ENCODE measurements at regions not wholly inside any gene's neighbourhood (a gene's known extent, or its start where the extent isn't known, plus 50 kb on each side); places are given as distances from the start of the nearest gene placed in this dataset.

DNA sequence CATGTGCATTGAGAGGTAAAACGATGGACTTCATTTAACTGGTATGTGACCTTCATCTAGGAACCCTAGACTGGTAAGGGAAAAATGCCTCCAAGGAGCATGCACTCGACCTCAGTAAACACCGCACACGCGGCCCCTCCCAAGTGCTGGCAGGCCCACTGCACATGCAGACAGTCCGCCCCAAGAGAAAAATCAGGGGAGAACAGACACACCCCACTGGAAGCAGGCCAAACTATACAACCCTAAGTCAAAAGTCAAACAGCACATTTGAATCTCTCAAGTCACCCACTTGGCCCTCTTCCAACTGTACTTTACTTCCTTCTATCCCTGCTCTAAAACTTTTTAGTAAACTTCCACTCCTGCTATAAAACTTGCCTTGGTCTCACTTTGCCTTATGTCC, 250.1 kb upstream of the HES1 start:
- Histone ChIP-seq H3K4me3 (no peak overlapping the region), H3K27me3 (no peaks in the 10 kb centered on the region), H3K4me1 (no peaks in the 10 kb centered on the region), H3K36me3 (replicated peaks in 1 of 2; ENCODE audit: insufficient read depth in 1 of 2, low read depth in 2 of 2) (no peaks in the 10 kb centered on the region), H3K27ac (no peak overlapping the region), H3K9me3 (no peaks in the 10 kb centered on the region)
- 81 to 92% methylated on average over 6 of the region's 6 CpGs for WGBS, 2 donors
- no peak for ATAC-seq
- intact Hi-C loops (cut with DNase I): no loop called here
- no peak for DNase-seq
- TF ChIP-seq CTCF (IDR thresholded peaks at IDR 0.05): no peak
- no peak for TF ChIP-seq POLR2A (IDR thresholded peaks at IDR 0.05)

- no peak for ATAC-seq
- DNase-seq: no peak
- WGBS, 2 donors: 63 to 71% methylated on average over 12 of the region's 12 CpGs
These were observed 245.7 kb upstream of the HES1 start for GRCh38 chr3:193890016-193890897.

GRCh38 chr3:193894121-193894863, 241.7 kb upstream of the HES1 start:
- 40 to 46% methylated on average over 4 to 10 of the region's 10 CpGs for WGBS, 2 donors
- ATAC-seq: peak; percentile 70

More at GRCh38 chr3:193890016-193890897, 245.7 kb upstream of the HES1 start:
- TF ChIP-seq POLR2A (IDR thresholded peaks at IDR 0.05): no peak
- TF ChIP-seq CTCF (IDR thresholded peaks at IDR 0.05): no peak
- Histone ChIP-seq H3K9me3 (no peaks in the 10 kb centered on the region), H3K27me3 (no peaks in the 10 kb centered on the region), H3K36me3 (replicated peaks in 1 of 2; ENCODE audit: insufficient read depth in 1 of 2, low read depth in 2 of 2) (no peaks in the 10 kb centered on the region), H3K27ac (no peak overlapping the region), H3K4me1 (peaks cover 14% of the 10 kb centered on the region), H3K4me3 (no peak overlapping the region)
- intact Hi-C loops (cut with DNase I): no loop called here

DNA sequence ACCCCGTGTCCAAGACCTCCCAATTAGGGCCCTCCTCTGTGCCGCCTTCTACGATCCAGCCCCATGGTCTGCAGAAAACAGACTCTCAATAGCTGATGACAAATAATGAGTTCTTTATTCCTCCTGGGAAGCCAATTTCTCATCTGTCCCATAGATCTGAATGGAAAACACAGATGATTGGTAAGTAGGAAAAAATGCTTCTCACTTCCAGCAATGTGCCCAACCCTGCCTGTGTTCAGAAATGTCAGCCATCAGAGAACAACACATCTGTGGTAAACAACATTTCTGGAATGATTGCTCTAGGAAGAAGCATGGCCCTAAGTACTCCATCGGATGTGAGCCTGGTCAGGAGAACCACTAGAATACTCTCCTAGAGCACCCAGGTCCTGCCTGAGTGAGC, 240.5 kb upstream of the HES1 start:
- 94 to 95% methylated on average over 4 of the region's 4 CpGs for WGBS, 2 donors
- Histone ChIP-seq H3K4me1 (peaks cover 14% of the 10 kb centered on the region), H3K27ac (no peak overlapping the region), H3K9me3 (no peaks in the 10 kb centered on the region), H3K36me3 (replicated peaks in 1 of 2; ENCODE audit: insufficient read depth in 1 of 2, low read depth in 2 of 2) (no peaks in the 10 kb centered on the region), H3K27me3 (no peaks in the 10 kb centered on the region), H3K4me3 (no peak overlapping the region)
- TF ChIP-seq CTCF (IDR thresholded peaks at IDR 0.05) (no peak), POLR2A (IDR thresholded peaks at IDR 0.05) (no peak)
- intact Hi-C loops (cut with DNase I): no loop called here
- DNase-seq: no peak
- no peak for ATAC-seq

More at GRCh38 chr3:193894121-193894863, 241.7 kb upstream of the HES1 start:
- Histone ChIP-seq H3K4me3 (no peak overlapping the region), H3K9me3 (no peaks in the 10 kb centered on the region), H3K36me3 (replicated peaks in 1 of 2; ENCODE audit: insufficient read depth in 1 of 2, low read depth in 2 of 2) (no peaks in the 10 kb centered on the region), H3K4me1 (peaks cover 14% of the 10 kb centered on the region), H3K27me3 (no peaks in the 10 kb centered on the region), H3K27ac (peak overlapping the region in 3 of 4 donors; percentile 18 to 60 (median 53))
- no peak for TF ChIP-seq POLR2A (IDR thresholded peaks at IDR 0.05)
- TF ChIP-seq CTCF (IDR thresholded peaks at IDR 0.05): no peak
- intact Hi-C loops (cut with DNase I): no loop called here
- peak; percentile 35 to 51 (median 48) for DNase-seq
